ENCODE measurements at regions not wholly inside any gene's neighbourhood (a gene's known extent, or its start where the extent isn't known, plus 50 kb on each side); places are given as distances from the start of the nearest gene placed in this dataset.

DNA sequence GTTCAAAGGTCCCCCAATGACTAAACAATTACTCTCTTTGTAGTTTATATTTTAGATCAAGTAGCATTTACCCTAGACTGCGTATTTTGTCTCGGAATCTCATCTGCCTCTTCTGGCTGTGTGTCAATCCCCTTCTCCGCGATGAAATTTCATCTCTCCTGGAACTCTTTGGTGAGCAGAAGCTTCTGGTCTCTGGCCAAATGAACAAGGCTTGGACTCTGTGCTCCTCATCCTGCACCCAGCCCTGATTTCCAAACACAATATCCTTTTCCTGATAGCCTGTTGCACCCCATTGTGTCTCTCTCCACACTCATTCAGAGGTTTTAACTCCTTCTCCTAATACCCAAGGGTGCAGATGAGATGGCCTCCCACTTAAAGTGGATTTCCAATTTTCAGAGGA is 609.4 kb upstream of the CDH5 start:
- no peak overlapping the region for H3K4me3 Mint-ChIP-seq
- H3K4me1 Mint-ChIP-seq, result peaks cover 47% of the 10 kb centered on the region
- H3K27me3 Mint-ChIP-seq (ENCODE audit: low read depth), result peaks cover 4% of the 10 kb centered on the region
- H3K9me3 Mint-ChIP-seq, result peaks cover 3% of the 10 kb centered on the region
- peak overlapping the region; percentile 32 for H3K27ac Mint-ChIP-seq
- TF ChIP-seq, protein P1, sequence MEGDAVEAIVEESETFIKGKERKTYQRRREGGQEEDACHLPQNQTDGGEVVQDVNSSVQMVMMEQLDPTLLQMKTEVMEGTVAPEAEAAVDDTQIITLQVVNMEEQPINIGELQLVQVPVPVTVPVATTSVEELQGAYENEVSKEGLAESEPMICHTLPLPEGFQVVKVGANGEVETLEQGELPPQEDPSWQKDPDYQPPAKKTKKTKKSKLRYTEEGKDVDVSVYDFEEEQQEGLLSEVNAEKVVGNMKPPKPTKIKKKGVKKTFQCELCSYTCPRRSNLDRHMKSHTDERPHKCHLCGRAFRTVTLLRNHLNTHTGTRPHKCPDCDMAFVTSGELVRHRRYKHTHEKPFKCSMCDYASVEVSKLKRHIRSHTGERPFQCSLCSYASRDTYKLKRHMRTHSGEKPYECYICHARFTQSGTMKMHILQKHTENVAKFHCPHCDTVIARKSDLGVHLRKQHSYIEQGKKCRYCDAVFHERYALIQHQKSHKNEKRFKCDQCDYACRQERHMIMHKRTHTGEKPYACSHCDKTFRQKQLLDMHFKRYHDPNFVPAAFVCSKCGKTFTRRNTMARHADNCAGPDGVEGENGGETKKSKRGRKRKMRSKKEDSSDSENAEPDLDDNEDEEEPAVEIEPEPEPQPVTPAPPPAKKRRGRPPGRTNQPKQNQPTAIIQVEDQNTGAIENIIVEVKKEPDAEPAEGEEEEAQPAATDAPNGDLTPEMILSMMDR (IDR thresholded peaks at IDR 0.05; ENCODE audit: unreplicated experiment), result no peak
- no peaks in the 10 kb centered on the region for H3K36me3 Mint-ChIP-seq
- DNase-seq (ENCODE audit: low spot score in 2 of 2, unreplicated experiment in 2 of 2), result no peak

DNA sequence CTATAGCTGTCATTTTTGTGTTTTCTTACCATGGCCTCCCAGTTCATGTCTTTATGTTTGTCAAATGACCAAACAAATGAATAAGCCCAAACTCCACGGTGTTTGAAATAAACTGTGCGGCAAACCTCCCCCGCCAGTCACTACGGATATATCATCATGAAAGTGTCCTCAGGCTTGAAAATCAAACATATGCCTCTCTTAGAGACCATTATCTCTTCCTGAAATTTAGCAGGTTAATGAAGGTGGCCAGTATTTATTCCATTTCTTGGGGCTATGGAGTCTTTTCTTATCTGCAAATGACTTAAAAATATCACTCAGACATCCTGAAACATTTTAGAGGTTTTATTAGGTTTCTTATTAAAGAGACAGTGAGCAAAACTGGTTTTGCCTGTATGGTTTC is 610.3 kb upstream of the CDH5 start:
- TF ChIP-seq, protein P1 (IDR thresholded peaks at IDR 0.05; ENCODE audit: unreplicated experiment), result no peak
- Mint-ChIP-seq H3K4me1 (peaks cover 47% of the 10 kb centered on the region), H3K27ac (peak overlapping the region; percentile 91), H3K9me3 (peaks cover 3% of the 10 kb centered on the region), H3K36me3 (no peaks in the 10 kb centered on the region), H3K27me3 (ENCODE audit: low read depth) (peaks cover 4% of the 10 kb centered on the region), H3K4me3 (no peak overlapping the region)
- DNase-seq (ENCODE audit: low spot score in 2 of 2, unreplicated experiment in 2 of 2), result no peak

- H3K4me1 Mint-ChIP-seq, result peaks cover 42% of the 10 kb centered on the region
- H3K9me3 Mint-ChIP-seq, result peaks cover 3% of the 10 kb centered on the region
- TF ChIP-seq, protein P1 (IDR thresholded peaks at IDR 0.05; ENCODE audit: unreplicated experiment), result no peak
- DNase-seq (ENCODE audit: low spot score in 2 of 2, unreplicated experiment in 2 of 2), result peak in 1 of 2 experiments; percentile 38
- no peaks in the 10 kb centered on the region for H3K36me3 Mint-ChIP-seq
- H3K27ac Mint-ChIP-seq, result peak overlapping the region; percentile 91
- H3K27me3 Mint-ChIP-seq (ENCODE audit: low read depth), result peaks cover 8% of the 10 kb centered on the region
- no peak overlapping the region for H3K4me3 Mint-ChIP-seq
These were observed 611.4 kb upstream of the CDH5 start for GRCh38 chr16:65754820-65755691.

- peaks cover 3% of the 10 kb centered on the region for H3K9me3 Mint-ChIP-seq
- DNase-seq (ENCODE audit: low spot score in 2 of 2, unreplicated experiment in 2 of 2), result no peak
- peaks cover 37% of the 10 kb centered on the region for H3K4me1 Mint-ChIP-seq
- TF ChIP-seq, protein P1 (IDR thresholded peaks at IDR 0.05; ENCODE audit: unreplicated experiment), result no peak
- no peaks in the 10 kb centered on the region for H3K36me3 Mint-ChIP-seq
- H3K27ac Mint-ChIP-seq, result peak overlapping the region; percentile 16
- H3K27me3 Mint-ChIP-seq (ENCODE audit: low read depth), result peaks cover 11% of the 10 kb centered on the region
- no peak overlapping the region for H3K4me3 Mint-ChIP-seq
These were observed 614.0 kb upstream of the CDH5 start for GRCh38 chr16:65752522-65752844.

- Mint-ChIP-seq H3K36me3 (no peaks in the 10 kb centered on the region), H3K27me3 (ENCODE audit: low read depth) (peaks cover 11% of the 10 kb centered on the region), H3K4me3 (no peak overlapping the region), H3K4me1 (peaks cover 31% of the 10 kb centered on the region), H3K9me3 (peaks cover 3% of the 10 kb centered on the region), H3K27ac (peak overlapping the region; percentile 9)
- DNase-seq (ENCODE audit: low spot score in 2 of 2, unreplicated experiment in 2 of 2), result no peak
- TF ChIP-seq, protein P1 (IDR thresholded peaks at IDR 0.05; ENCODE audit: unreplicated experiment), result no peak
These were observed 614.6 kb upstream of the CDH5 start for GRCh38 chr16:65751622-65752521.

Data from mesothelial cell of epicardium (in vitro differentiated cells).